Progenitor cell of endocrine pancreas (in vitro differentiated cells): ENCODE measurements at regions not wholly inside any gene's neighbourhood (a gene's known extent, or its start where the extent isn't known, plus 50 kb on each side); places are given as distances from the start of the nearest gene placed in this dataset.
"Not testable (repeated sequence)": the region's sequence is repeated elsewhere in the genome, so short reads cannot be mapped to it uniquely, and the experiment has no call there.

Experiments used
- DNase-seq: peaks from one replicate; pipeline ENCODE4 v3.0.0; 2021; ENCODE audit warnings: low spot score; ENCODE audit not compliant: unreplicated experiment
- H3K27ac Mint-ChIP-seq: 2 replicates; pipeline ENCODE4 v1.8.0; 2021; ENCODE audit warnings: mild to moderate bottlenecking, moderate library complexity, mixed read lengths
- H3K27me3 Mint-ChIP-seq: 2 replicates; pipeline ENCODE4 v1.8.0; 2021; ENCODE audit warnings: mixed read lengths
- H3K36me3 Mint-ChIP-seq: 2 replicates; pipeline ENCODE4 v1.8.0; 2022; ENCODE audit warnings: mixed read lengths; ENCODE audit not compliant: insufficient read depth
- H3K4me1 Mint-ChIP-seq: 2 replicates; pipeline ENCODE4 v1.8.0; 2021; ENCODE audit warnings: low read depth, mixed read lengths
- H3K4me3 Mint-ChIP-seq: 2 replicates; pipeline ENCODE4 v1.8.0; 2021; ENCODE audit warnings: low read depth, mild to moderate bottlenecking, moderate library complexity, mixed read lengths
- H3K9me3 Mint-ChIP-seq: 2 replicates; pipeline ENCODE4 v1.8.0; 2021; ENCODE audit warnings: low read depth, mixed read lengths
- CTCF ChIP-seq: fragments of 200-600 bp; sonication (generic); IDR thresholded peaks from one replicate; pipeline ENCODE4 v1.5.0; 2021; ENCODE audit warnings: antibody characterized with exemption, mild to moderate bottlenecking; ENCODE audit not compliant: unreplicated experiment

DNA sequence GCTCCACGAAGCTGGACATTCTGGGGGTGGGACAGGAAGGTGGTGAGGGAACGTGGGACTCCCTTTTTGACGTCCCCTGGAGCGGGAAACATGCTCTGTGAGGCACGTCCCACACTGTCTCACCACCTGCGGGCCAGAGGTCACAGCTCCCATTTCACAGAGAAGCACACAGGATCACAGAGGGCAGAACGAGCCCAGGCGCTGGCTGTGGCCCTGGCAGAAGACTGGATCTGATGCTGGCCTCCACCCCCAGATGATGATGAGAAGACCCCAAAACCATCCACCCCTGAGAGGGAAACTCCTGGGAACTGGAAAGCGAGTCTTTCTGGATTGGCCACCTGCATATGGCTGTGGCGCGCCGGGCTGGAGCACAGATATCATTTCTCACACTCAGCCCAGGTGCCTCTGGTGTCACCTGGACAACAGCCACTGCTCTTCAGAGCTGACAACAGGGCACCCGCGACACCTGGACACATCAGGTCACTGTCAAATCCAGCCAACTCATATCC is 216.2 kb downstream of the TUBA3C start:
- no peak overlapping the region for H3K27ac Mint-ChIP-seq
- no peak overlapping the region for H3K4me3 Mint-ChIP-seq
- H3K36me3 Mint-ChIP-seq, result peaks cover 2% of the 10 kb centered on the region
- no peak for DNase-seq
- H3K4me1 Mint-ChIP-seq, result no peaks in the 10 kb centered on the region
- no peak for TF ChIP-seq CTCF
- H3K27me3 Mint-ChIP-seq, result no peaks in the 10 kb centered on the region
- peaks cover 37% of the 10 kb centered on the region for H3K9me3 Mint-ChIP-seq

DNA sequence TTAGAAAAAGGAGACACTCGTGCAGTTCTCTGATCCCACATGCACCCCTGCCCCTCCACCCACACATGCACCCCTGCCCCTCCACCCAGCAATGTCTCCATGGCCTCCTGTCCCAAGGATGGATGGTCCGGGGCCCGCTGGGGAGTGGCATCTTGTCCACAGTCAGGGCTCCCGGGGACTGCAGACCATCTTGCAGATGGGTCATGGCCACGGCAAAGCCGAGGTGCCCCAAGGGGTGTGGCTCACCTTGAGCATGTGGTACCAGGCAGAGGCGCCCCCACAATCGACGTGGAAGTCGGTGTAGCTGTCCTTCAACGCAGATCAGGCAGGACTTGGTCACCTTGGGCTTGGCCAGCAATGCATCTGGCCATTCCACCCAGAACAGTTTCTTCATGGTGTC is 216.7 kb downstream of the TUBA3C start:
- no peaks in the 10 kb centered on the region for H3K4me1 Mint-ChIP-seq
- DNase-seq, result no peak

DNA sequence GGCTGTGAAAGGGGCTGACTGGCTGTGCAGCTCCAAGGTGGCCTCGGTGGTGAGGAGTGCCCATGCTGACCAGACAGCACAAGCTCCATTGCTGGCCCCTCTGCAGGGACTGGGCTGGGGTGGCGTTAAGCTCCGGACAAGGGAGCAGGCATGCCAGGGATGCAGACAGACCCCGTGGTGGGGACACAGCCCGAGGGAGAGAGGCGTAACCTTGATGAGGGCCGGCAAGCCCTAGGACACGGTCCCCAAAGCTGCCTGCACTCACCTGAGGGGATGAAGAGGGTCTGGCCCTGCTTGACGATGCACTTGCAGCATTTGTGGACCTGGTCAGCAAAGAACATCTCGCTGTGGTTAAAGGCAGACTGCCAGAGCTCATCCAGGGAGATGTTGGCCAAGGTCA is 217.9 kb downstream of the TUBA3C start:
- not testable (repeated sequence) for H3K36me3 Mint-ChIP-seq, H3K4me3 Mint-ChIP-seq, DNase-seq, H3K27ac Mint-ChIP-seq, H3K27me3 Mint-ChIP-seq, H3K4me1 Mint-ChIP-seq
- H3K9me3 Mint-ChIP-seq, result peaks cover 24% of the 10 kb centered on the region

More for the DNA sequence above, 216.7 kb downstream of the TUBA3C start:
- H3K9me3 Mint-ChIP-seq, result peaks cover 34% of the 10 kb centered on the region
- H3K36me3 Mint-ChIP-seq, result peaks cover 2% of the 10 kb centered on the region
- H3K27ac Mint-ChIP-seq, result no peak overlapping the region
- TF ChIP-seq CTCF, result no peak
- no peaks in the 10 kb centered on the region for H3K27me3 Mint-ChIP-seq
- no peak overlapping the region for H3K4me3 Mint-ChIP-seq

DNA sequence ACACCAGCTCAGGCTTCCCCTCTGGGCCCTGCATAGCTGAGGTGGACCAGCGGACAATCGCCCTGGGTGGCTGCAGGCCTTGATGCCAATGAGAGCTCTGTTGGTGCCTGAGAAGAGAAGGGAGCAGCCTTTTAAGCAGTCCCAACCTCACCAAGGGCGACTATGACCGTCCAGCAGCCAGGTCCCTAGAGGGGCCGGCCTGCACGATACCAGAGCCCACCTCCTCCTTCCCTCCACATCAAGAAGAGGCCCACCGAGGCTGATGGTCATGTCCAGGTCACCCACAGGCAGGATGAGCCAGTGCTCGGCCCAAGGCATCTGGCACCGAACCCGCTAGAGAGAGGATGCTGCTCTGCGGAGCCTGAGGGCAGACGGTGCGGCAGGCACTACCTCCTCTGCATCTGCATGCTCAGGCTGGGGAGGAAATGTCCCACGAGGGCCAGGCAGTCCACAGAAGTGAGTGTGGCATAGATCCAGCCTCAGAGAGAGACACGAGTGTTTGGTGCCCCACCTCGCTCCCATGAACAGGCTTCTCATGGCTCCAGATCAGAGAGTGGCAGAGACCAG is 219.4 kb downstream of the TUBA3C start:
- no peak overlapping the region for H3K27ac Mint-ChIP-seq
- H3K4me3 Mint-ChIP-seq, result no peak overlapping the region
- no peaks in the 10 kb centered on the region for H3K27me3 Mint-ChIP-seq
- no peak for DNase-seq
- H3K9me3 Mint-ChIP-seq, result peaks cover 23% of the 10 kb centered on the region
- peaks cover 4% of the 10 kb centered on the region for H3K36me3 Mint-ChIP-seq
- TF ChIP-seq CTCF, result no peak
- no peaks in the 10 kb centered on the region for H3K4me1 Mint-ChIP-seq

DNA sequence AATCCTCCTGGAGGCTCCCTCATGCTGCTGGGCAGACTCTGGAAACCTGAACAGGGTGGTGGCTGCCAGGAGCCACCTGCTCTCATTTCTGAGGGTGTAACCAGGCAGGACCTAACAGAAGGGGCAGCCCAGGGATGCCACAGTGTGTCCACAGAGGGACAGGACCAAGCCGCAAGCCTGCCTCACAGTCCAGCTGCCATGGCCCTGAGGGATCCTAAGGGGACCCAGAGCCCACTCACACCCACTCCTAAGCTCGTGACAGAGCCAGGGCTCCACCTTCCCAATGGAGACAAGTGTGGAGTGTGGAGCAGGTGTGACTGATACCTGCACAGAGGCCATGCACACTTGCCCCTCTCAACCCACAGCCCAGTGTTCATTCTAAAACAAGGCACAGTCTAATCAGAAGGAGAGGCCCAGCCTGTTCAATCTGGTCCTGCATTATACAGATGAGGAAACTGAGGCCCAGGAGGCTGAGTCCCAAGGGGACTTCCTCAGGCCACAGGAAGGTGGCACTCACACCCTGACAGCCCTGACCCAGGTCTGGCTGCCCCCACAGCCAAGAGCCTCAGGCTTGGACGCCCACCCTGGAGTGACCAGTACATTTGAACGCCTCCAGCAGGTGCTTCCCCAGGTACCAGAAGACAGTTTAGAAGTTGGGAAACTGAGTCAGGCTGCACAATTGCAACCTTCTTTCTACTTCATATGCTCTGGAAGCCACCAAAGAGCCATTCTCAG is 220.1 kb downstream of the TUBA3C start:
- Mint-ChIP-seq H3K27ac (no peak overlapping the region), H3K36me3 (peaks cover 10% of the 10 kb centered on the region), H3K9me3 (peaks cover 25% of the 10 kb centered on the region), H3K27me3 (no peaks in the 10 kb centered on the region), H3K4me3 (no peak overlapping the region), H3K4me1 (no peaks in the 10 kb centered on the region)
- TF ChIP-seq CTCF, result no peak
- no peak for DNase-seq
